HS-27A (cell line): ENCODE measurements at regions not wholly inside any gene's neighbourhood (a gene's known extent, or its start where the extent isn't known, plus 50 kb on each side); places are given as distances from the start of the nearest gene placed in this dataset.
"Not testable (repeated sequence)": the region's sequence is repeated elsewhere in the genome, so short reads cannot be mapped to it uniquely, and the experiment has no call there.

Experiments
- DNase-seq: peaks from one replicate; pipeline ENCODE4 v3.0.0-alpha.2; 2012; ENCODE audit warnings: low read depth, missing footprints

- DNase-seq, result no peak
These were observed 82.2 kb upstream of the SLC22A16 start for GRCh38 chr6:110558575-110558974.

DNA sequence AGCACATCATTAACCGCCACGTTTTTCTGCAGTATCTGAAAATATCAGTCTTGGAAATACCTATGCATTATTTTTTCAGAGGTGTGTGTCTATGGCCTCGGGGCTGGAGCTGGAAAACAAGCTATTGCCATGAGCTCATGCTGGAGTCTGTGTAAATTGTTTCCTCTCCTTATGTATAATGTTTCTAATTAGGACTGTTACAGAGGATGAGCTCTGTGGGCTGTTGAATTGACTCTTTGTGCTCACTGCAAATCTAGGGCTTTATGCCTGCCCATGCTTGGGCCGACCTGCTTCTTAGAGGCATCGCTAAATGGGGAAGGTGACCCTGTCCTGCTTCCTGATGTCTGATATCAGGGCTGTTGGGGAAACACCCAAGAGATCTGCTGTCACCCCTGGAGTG is 80.8 kb upstream of the SLC22A16 start:
- DNase-seq, result no peak

DNA sequence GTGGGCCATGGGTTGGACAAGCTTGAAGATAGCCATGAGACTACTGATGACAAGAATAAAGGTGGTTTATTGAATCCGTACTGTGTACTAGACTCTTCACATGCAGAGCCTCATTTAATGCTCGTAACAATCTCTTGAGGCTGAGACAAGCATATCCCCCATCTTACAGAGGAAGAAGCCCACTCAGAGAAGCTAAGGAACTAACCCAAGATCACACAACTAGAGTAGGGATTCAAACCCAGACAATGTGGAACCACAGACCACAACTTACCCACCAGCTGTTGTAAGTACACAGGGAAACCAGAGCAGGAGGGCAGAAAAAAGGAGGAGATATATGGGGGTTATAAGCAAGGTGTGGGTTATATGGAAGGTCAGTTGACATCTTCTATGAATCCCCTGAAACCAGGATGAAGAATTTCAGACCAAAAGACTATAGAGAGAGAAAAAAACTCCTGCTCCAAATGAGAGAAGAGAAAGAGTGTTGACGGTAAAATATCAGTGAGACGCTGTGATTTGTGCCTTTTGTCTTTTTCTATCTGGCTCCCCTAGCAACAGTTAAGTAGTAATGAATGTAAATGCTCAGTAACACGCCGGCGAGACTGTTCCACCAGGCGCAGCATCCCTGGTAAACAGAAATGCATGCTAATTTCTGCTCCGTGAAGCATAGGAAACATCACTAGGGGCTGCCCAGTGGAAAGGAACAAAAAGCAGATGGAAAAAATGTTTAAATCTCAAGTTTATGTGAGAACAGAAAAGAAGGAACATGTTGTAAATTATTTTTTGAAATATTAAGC is 80.1 kb upstream of the SLC22A16 start:
- DNase-seq, result no peak

DNA sequence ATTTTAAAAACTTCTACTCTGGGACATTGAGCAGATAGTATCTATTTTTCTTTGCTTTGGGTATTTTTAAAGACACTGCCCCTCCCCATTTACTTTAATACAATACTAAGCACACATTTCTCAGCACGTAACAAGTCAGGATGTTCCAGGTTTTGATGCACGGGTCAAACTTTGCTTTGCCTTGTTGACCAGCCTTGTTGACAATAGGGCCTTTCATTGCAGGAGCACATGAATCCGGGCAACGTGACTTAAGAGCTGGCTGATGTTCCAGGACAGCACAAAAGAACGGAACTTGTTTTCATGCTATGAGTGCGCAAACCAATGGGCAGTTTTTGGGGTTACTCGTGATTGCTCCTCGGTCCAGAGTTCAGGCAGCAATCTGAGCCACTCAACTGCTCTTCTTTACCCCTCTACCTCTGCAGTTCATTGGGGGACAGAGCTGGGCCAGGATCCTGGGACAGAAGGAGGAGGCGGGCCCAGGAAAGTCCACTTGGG is 78.6 kb upstream of the SLC22A16 start:
- no peak for DNase-seq

- DNase-seq, result no peak
These were observed 78.0 kb upstream of the SLC22A16 start for GRCh38 chr6:110554441-110554840.

GRCh38 chr6:110552901-110553641 is 76.7 kb upstream of the SLC22A16 start:
- DNase-seq, result no peak

- DNase-seq, result no peak
These were observed 75.7 kb upstream of the SLC22A16 start for GRCh38 chr6:110552076-110552475.

DNA sequence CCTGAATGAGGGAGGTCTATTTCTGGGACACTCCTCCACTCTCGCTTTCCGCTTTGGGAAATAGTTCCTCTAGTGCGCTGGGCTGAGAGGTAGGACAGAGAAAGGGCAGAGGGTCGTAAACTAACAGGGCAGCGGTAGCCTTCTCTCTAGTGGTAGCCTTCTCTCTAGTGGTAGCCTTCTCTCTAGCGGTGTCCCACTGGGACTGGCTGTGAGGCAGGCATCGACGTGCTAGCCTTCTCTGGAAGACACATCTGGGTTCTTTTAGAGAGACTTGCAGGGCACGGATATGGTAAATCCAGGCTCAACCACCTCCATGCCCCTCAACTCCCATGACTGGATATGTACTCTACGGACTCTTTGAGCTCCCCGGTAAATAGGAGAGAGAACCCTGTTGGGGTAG is 74.7 kb upstream of the SLC22A16 start:
- DNase-seq, result no peak

- no peak for DNase-seq
These were observed 73.9 kb upstream of the SLC22A16 start for GRCh38 chr6:110550353-110550752.

DNA sequence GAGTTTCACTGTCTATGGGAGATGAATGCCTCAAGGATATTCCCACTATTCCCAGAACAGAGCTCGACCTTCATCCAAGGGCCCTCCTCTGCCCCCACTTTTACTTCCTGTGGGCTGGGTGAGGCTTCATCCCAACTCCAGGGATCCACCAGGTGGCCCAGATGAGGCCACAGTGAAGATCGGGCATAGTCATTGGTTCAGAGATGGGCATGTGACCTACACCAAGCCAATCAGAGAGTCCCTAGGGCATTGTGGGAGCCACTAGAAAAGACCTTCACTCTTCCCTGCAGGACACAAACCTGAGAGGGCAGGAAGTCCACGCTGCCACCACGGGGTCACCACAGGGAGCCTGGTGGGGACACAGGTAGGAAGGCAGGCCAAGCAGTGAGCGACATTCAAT is 72.9 kb upstream of the SLC22A16 start:
- no peak for DNase-seq

DNA sequence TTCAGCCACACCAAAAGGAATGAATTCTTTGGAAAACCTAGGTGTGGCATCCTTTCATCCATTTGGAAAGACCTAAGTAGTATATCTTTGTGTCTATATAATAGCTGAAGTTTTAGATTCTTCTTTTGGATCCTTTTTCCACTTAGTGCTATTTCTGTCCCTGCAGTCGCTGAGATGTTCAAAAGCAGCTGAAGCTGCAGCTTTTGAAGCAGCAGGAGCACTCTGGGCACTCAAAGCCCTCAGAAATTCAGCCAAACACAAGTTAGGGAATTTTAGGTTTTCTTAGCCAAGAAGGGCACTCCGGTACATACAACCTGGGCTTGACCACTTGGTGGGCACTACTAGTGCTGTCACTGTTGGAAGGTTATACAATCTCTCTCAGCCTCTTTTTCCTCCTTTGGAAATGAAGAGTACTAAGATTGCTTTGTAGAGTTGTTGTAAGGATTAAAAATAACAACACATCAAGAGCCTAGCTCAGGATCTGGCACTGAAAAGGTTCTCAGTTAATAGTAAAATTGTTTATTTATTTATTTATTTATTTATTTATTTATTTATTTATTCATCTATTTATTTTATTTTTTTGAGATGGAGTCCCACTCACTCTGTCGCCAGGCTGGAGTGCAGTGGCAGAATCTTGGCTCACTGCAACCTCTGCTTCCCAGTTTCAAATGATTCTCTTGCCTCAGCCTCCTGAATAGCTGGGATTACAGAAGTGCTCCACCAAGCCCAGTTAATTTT is 71.9 kb upstream of the SLC22A16 start:
- no peak for DNase-seq

DNA sequence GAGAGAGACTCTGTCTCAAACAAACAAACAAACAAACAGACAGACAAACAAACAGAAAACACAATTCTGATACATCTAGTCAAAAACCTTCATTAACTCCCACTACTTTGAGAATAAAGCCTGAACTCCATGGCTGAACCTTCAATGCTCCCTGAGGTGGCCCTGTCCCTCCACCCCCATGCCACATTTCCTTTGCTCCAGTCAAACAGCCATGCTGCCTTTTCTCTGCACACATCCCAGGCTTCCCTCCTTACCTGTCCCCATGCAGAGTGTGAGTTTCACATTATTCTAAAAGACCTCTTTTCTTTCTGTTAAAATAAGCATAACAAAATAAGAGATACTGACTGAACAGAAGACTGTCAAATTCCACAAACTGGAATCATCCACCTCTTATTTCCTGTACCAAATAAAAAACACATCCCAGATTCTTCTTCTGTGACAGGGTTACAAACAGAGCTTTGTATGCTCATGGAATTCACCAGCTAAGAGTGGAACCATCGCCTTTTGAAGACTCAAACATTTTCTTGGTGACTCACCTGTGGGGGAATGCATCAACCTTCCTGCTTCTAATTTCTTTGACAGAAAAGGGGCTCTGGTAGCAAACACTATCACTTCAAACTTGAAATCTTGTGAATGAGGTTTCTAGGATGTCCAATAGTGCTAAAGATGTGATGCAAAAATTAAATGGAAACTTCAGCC is 71.0 kb upstream of the SLC22A16 start:
- peak; percentile 59 for DNase-seq

- DNase-seq, result no peak
These were observed 68.9 kb upstream of the SLC22A16 start for GRCh38 chr6:110545081-110545872.

DNA sequence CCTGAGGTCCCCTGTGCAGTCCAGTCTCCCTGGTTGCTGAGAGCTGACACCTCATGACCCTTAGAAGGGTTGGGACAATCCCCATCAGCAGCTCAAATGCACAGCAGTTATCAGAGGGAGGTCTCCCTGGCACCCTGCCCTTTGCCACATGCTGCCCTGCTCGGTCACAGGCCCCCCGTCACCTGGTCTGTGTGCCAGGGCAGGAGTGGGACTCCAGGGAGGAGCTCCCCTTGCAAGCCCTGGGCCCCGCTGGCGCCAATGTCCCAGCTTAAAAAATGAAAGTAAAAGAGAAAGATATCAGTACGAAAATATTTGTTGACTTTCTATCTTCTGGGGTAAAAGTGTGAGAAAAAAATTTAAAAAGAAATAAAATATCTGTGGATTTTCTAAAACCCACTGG is 68.1 kb upstream of the SLC22A16 start:
- no peak for DNase-seq

DNA sequence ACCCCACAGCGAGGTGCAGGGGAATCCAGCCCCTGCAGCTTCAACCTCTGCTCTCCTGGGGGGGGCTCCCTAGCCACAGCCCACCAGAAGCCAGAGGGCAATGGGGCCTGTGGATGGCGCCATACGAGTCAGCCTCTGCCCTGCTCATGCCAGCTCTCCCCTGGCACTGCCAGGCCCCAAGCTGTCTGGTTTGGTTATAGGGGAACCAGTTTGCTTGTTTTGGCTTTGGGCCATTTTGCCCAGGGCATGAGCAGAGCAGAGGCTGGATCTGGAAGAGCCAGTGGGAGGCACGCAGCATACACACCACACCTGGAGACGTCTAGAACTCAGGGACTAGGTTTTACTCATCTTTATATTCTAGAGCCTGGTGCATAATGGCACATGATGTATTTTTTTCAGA is 66.7 kb upstream of the SLC22A16 start:
- DNase-seq, result no peak

DNA sequence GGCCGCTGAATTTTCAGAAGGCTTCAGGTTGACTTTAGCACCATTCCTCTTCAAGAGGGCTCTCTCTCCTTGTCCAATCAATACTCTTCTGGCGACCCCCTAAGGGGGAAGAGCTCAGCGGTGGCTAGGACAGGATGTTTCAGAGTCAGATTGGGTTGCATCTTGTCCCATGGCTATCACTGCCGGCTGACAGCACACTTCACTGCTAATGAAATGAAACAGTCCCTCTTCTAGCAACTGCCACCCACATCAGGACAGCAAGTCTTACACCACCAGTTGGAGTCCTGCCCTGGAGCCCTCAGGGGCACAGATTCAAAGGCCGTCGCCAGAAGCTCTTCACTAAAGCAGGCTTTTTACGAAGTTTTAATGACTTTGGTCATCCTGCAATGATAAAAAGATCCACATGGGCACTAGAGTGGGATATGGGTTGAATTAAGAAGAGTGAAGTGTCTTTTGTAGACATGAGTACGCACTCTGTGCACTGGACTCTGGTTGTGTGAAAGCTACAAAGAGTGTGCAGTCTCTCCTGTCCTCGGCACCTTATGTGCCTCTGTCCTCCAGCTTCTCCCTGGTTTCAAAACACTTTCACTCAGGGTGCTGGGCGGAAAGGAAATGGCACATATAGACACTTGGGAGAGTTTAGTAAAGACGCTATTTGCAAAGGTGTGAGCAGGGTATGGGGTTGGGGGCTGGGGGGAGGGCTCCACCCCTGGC is 66.1 kb upstream of the SLC22A16 start:
- no peak for DNase-seq

DNA sequence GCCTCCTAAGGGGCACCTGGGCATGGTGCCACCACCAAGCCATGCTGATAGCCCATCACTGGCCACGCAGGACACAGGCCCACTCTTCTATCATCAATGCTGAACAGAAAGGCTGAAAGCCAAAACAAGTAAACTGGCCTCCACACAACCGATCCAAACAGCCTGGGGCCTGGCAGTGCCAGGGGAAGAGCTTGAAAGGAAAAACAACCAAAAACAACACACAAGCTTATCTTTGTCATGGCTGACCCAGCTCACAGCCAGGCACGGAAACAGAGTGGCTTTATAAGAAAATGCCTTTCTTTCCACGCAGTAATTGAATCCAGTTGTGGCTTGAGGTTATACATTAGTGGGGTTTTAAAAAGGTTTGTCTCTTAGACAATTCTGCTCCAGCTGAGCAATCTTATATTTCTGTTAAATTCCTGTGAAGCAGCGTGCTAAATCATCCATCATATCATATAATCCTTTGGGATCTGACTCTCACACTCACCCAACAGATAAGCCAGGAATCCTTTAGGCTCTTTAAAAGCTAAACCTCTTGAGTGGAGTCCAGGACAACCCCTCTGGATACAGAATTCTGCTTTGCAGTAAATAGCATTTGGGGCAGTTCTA is 65.4 kb upstream of the SLC22A16 start:
- DNase-seq, result no peak

DNA sequence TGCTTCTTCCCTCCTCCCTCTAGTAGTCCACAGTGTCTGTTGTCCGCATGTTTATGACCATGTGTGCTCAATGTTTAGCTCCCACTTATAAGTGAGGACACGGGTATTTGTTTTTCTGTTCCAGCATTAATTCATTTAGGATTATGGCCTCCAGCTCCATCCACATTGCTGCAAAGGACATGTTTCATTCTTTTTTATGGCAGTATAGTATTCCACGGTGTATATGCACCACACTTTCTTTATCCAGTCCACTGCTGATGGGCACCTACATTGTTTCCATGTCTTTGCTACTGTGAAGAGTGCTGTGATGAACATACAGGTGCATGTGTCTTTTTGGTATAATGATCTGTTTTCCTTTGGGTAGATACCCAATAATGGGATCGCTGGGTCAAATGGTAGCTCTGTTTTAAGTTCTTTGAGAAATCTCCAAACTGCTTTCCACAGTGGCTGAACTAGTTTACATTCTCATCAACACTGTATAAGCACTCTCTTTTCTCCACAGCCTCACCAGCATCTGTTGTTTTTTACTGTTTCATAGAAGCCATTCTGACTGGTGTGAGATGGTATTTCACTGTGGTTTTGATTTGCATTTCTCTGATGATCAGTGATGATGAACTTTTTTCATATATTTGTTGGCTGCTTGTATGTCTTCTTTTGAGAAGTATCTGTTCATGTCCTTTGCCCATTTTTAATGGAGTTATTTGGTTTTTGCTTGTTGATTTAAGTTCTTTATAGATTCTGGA is 63.0 kb upstream of the SLC22A16 start:
- DNase-seq, result not testable (repeated sequence)

- no peak for DNase-seq
These were observed 62.2 kb upstream of the SLC22A16 start for GRCh38 chr6:110538416-110539160.
